ENCODE measurements at regions not wholly inside any gene's neighbourhood (a gene's known extent, or its start where the extent isn't known, plus 50 kb on each side); places are given as distances from the start of the nearest gene placed in this dataset.

DNA sequence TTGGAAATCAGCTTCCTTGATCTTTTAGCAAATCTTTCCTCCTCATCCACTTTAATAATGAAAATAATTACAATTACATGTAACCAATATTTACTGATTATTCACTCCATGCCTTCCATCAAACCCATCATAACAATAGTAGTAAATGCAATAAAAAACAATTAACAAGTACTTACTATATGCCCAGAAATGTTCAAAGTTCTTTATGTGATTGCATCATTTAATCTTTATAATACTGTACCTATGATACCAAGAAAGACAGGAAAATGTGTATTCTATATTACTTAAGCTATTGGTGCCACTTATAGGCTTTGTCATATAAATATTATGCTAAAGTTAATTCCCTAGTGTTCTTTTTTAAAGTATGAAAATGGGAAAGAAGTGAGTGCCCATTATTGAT lies 210.2 kb upstream of the PKDCC start:
- DNase-seq (ENCODE audit: low read depth in 1 of 2, low spot score in 1 of 2): no peak
- no peak overlapping the region for H3K4me3 ChIP-seq (replicated peaks; ENCODE audit: insufficient read depth, low read length)
- peaks cover 9% of the 10 kb centered on the region for H3K27me3 ChIP-seq (ENCODE audit: insufficient read depth, poor library complexity, severe bottlenecking)
- no peak overlapping the region for H3K27ac ChIP-seq (replicated peaks)
- TF ChIP-seq SPI1 (IDR thresholded peaks at IDR 0.05; ENCODE audit: borderline replicate concordance, low read depth) (no peak), POLR2AphosphoS5 (IDR thresholded peaks at IDR 0.05; ENCODE audit: low read depth) (no peak), GABPA (IDR thresholded peaks at IDR 0.05; ENCODE audit: low read depth) (no peak)
- TF ChIP-seq, protein P1, sequence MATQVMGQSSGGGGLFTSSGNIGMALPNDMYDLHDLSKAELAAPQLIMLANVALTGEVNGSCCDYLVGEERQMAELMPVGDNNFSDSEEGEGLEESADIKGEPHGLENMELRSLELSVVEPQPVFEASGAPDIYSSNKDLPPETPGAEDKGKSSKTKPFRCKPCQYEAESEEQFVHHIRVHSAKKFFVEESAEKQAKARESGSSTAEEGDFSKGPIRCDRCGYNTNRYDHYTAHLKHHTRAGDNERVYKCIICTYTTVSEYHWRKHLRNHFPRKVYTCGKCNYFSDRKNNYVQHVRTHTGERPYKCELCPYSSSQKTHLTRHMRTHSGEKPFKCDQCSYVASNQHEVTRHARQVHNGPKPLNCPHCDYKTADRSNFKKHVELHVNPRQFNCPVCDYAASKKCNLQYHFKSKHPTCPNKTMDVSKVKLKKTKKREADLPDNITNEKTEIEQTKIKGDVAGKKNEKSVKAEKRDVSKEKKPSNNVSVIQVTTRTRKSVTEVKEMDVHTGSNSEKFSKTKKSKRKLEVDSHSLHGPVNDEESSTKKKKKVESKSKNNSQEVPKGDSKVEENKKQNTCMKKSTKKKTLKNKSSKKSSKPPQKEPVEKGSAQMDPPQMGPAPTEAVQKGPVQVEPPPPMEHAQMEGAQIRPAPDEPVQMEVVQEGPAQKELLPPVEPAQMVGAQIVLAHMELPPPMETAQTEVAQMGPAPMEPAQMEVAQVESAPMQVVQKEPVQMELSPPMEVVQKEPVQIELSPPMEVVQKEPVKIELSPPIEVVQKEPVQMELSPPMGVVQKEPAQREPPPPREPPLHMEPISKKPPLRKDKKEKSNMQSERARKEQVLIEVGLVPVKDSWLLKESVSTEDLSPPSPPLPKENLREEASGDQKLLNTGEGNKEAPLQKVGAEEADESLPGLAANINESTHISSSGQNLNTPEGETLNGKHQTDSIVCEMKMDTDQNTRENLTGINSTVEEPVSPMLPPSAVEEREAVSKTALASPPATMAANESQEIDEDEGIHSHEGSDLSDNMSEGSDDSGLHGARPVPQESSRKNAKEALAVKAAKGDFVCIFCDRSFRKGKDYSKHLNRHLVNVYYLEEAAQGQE (IDR thresholded peaks at IDR 0.05; ENCODE audit: insufficient replicate concordance, low read depth): no peak
- TF ChIP-seq, protein P2, sequence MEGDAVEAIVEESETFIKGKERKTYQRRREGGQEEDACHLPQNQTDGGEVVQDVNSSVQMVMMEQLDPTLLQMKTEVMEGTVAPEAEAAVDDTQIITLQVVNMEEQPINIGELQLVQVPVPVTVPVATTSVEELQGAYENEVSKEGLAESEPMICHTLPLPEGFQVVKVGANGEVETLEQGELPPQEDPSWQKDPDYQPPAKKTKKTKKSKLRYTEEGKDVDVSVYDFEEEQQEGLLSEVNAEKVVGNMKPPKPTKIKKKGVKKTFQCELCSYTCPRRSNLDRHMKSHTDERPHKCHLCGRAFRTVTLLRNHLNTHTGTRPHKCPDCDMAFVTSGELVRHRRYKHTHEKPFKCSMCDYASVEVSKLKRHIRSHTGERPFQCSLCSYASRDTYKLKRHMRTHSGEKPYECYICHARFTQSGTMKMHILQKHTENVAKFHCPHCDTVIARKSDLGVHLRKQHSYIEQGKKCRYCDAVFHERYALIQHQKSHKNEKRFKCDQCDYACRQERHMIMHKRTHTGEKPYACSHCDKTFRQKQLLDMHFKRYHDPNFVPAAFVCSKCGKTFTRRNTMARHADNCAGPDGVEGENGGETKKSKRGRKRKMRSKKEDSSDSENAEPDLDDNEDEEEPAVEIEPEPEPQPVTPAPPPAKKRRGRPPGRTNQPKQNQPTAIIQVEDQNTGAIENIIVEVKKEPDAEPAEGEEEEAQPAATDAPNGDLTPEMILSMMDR (IDR thresholded peaks at IDR 0.05; ENCODE audit: insufficient read depth, low read length): no peak

DNA sequence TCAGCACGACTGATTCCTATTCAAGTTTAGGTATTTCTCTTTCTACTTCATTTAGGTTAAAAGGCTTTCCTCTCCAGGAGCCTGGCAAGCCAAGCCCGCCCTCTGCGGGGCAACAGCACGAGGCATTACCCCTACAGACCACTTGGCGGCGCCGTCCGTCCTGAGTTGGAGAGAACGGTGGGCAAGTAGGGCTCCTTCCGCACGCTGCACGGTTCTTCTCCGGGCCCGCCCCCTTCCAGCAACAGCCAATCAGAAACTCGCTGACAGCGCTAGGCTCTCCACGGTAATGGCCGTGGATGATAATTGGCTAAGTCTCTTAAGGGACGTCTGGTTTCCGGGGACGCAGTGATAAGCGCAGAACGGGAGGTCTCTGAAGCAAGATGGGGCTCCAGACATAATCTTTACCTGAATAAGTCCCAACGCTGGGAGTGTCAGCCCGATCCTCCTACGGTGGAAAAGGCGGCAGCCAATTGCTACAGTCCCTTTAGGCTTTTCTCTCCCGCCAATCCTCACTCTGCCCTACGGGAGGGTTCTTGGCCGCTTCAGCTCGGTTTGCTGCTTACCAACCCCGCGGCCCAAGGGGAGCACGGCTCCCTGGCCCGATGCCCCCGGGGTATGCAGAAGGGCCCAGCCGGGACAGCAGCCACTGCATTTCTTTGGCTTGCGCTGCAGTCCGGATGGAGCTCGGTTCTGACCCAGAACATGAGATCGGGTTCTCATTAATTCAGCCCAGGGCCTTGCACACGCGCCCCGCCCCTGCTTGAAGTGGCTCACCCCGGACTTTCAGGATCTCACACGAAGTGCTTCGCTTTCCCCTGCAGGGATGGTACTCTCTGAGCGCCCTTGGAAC lies 206.9 kb upstream of the PKDCC start:
- H3K4me3 ChIP-seq (replicated peaks; ENCODE audit: insufficient read depth, low read length): peak overlapping the region; percentile 48

DNA sequence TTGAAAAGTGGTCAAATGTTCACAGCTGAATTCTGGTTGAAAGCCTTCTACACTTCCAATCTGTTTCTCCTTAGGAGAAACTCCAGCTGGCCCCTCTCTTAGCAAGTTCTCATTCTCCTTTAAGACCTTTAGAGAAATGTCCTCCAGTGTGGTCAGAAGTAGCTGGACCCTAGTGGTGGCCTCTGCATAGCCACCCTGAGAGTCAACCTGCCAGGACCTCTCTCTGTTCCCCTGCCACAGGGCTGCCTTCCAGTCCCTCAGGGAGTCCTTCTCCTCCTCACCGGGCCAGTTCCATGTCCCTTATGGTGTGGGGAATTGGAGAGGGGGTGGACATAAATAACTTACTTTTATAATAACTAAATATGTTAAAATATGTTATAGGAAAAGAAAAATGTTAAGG lies 200.9 kb upstream of the PKDCC start:
- no peak for DNase-seq (ENCODE audit: low read depth in 1 of 2, low spot score in 1 of 2)
- no peak overlapping the region for H3K27ac ChIP-seq (replicated peaks)
- H3K4me3 ChIP-seq (replicated peaks; ENCODE audit: insufficient read depth, low read length): no peak overlapping the region
- TF ChIP-seq SPI1 (IDR thresholded peaks at IDR 0.05; ENCODE audit: borderline replicate concordance, low read depth): no peak
- TF ChIP-seq GABPA (IDR thresholded peaks at IDR 0.05; ENCODE audit: low read depth): no peak
- TF ChIP-seq, protein P2 (IDR thresholded peaks at IDR 0.05; ENCODE audit: insufficient read depth, low read length): no peak
- TF ChIP-seq, protein P1 (IDR thresholded peaks at IDR 0.05; ENCODE audit: insufficient replicate concordance, low read depth): no peak
- no peak for TF ChIP-seq POLR2AphosphoS5 (IDR thresholded peaks at IDR 0.05; ENCODE audit: low read depth)
- H3K27me3 ChIP-seq (ENCODE audit: insufficient read depth, poor library complexity, severe bottlenecking): peaks cover 7% of the 10 kb centered on the region

More for the DNA sequence above, 206.9 kb upstream of the PKDCC start:
- peaks cover 11% of the 10 kb centered on the region for H3K27me3 ChIP-seq (ENCODE audit: insufficient read depth, poor library complexity, severe bottlenecking)
- H3K27ac ChIP-seq (replicated peaks): no peak overlapping the region
- TF ChIP-seq SPI1 (IDR thresholded peaks at IDR 0.05; ENCODE audit: borderline replicate concordance, low read depth) (no peak), POLR2AphosphoS5 (IDR thresholded peaks at IDR 0.05; ENCODE audit: low read depth) (no peak), GABPA (IDR thresholded peaks at IDR 0.05; ENCODE audit: low read depth) (0 out of 2 replicates have a peak, but pooled peaks have one; percentile 30)
- TF ChIP-seq, protein P1 (IDR thresholded peaks at IDR 0.05; ENCODE audit: insufficient replicate concordance, low read depth): no peak
- TF ChIP-seq, protein P2 (IDR thresholded peaks at IDR 0.05; ENCODE audit: insufficient read depth, low read length): peak; percentile 78
- peak; percentile 48 to 82 for DNase-seq (ENCODE audit: low read depth in 1 of 2, low spot score in 1 of 2)

All from HL-60 (cell line).